ENCODE measurements at regions not wholly inside any gene's neighbourhood (a gene's known extent, or its start where the extent isn't known, plus 50 kb on each side); places are given as distances from the start of the nearest gene placed in this dataset.

GRCh38 chr16:49216593-49216992 lies 65.0 kb downstream of the CBLN1 start:
- intact Hi-C loops (cut with DNase I) = no loop called here
- no peak for DNase-seq

GRCh38 chr16:49213594-49213993 lies 68.0 kb downstream of the CBLN1 start:
- DNase-seq = no peak
- intact Hi-C loops (cut with DNase I) = no loop called here

GRCh38 chr16:49204191-49204590 lies 77.4 kb downstream of the CBLN1 start:
- DNase-seq = no peak
- intact Hi-C loops (cut with DNase I) = no loop called here

GRCh38 chr16:49203361-49203760 lies 78.3 kb downstream of the CBLN1 start:
- intact Hi-C loops (cut with DNase I) = no loop called here
- no peak for DNase-seq

- intact Hi-C loops (cut with DNase I) = no loop called here
- DNase-seq = no peak
These were observed 80.5 kb downstream of the CBLN1 start for GRCh38 chr16:49201118-49201517.

DNA sequence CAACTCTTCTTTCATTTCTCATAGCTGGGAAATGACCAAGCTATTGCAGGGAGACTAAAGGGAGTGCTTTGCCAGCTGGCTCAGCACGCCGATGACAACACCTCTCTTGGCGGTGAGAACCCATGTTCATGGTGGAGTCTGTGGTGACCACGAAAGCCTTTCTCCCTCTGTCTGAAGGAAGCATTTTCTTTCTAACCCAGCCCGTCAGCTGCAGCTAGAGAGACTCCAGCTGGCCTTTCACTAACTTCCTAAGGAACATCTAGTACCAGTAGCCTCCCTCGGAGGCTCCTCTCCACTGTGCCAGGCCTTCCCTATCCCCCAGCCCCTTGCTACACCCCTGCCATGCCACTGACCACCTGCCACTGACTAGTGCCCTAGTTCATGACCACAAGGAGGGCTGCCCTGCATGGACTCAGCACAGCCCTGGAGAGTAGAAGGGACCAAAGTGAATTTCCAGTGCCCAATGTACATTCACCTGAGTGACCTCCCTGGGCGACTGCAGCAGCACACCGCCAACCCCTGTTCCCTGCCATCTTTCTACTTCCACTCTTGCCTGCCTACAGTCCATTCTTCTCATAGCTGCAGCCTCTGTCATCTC lies 81.3 kb downstream of the CBLN1 start:
- DNase-seq = no peak
- intact Hi-C loops (cut with DNase I) = no loop called here

GRCh38 chr16:49195237-49195548 lies 86.4 kb downstream of the CBLN1 start:
- DNase-seq = no peak
- intact Hi-C loops (cut with DNase I) = no loop called here

- DNase-seq = no peak
- intact Hi-C loops (cut with DNase I) = no loop called here
These were observed 87.0 kb downstream of the CBLN1 start for GRCh38 chr16:49194537-49195236.

GRCh38 chr16:49193596-49193995 lies 88.0 kb downstream of the CBLN1 start:
- intact Hi-C loops (cut with DNase I) = no loop called here
- DNase-seq = no peak

GRCh38 chr16:49189286-49189685 lies 92.4 kb downstream of the CBLN1 start:
- no peak for DNase-seq
- intact Hi-C loops (cut with DNase I) = no loop called here

GRCh38 chr16:49183911-49184310 lies 97.7 kb downstream of the CBLN1 start:
- DNase-seq = peak in 1 of 10 donors; percentile 58
- intact Hi-C loops (cut with DNase I) = no loop called here

- intact Hi-C loops (cut with DNase I) = no loop called here
- no peak for DNase-seq
These were observed 99.7 kb downstream of the CBLN1 start for GRCh38 chr16:49181791-49182518.

- DNase-seq = peak in 1 of 10 donors; percentile 65
- intact Hi-C loops (cut with DNase I) = no loop called here
These were observed 101.8 kb downstream of the CBLN1 start for GRCh38 chr16:49179714-49180330.

GRCh38 chr16:49168126-49168525 lies 113.5 kb downstream of the CBLN1 start:
- intact Hi-C loops (cut with DNase I) = no loop called here
- DNase-seq = no peak

GRCh38 chr16:49165025-49165424 lies 116.6 kb downstream of the CBLN1 start:
- intact Hi-C loops (cut with DNase I) = no loop called here
- DNase-seq = no peak

DNA sequence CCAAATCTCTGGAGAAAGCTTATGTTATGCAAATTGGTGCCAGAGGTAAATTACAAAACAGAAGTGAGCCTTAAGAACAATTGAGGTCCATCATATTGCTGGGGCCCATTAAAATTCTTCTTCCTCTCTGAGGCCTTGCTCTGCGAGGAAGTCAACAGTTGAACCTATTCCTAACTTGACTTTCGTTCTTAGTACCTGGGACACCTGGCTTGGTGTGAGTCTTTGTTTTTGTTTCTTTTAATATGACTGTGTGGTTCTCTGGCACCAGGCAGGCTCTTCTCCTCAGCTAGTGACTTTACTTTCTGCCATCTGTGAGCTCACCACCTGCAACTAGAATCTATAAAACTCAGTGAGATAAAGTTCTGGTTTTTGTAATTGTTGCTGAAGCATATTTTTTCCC lies 120.4 kb downstream of the CBLN1 start:
- intact Hi-C loops (cut with DNase I) = no loop called here
- no peak for DNase-seq

DNA sequence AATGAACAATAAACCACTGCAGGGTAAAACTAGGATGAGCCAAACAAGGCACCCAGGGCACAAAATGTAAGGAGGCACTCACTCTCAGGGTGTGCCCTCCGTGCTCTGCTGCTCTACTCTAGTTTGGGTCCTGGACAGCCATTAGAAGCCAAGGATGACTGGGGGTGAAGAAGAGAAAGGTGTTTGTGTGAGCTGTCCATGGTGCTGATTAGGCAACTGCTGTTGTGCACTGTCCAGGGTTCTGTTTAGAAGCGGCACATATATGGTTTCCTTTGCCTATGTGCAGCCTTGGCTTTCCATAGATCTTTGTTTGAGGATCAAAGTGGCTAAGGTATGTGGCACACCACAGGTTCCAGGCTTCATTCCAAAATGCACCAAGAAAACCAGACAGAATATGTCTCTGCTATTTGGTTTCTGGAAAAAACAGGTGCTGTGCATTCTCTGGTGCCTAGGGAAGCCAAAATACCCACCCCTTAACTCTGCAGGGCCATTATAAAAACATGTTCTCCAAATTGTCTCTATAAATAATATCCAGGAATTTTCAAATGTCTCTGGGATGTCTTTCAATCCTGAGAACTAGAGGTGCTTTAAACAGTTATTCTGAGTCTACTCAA lies 123.5 kb downstream of the CBLN1 start:
- intact Hi-C loops (cut with DNase I) = no loop called here
- no peak for DNase-seq

- intact Hi-C loops (cut with DNase I) = no loop called here
- DNase-seq = no peak
These were observed 131.3 kb downstream of the CBLN1 start for GRCh38 chr16:49150341-49150740.

GRCh38 chr16:49148410-49148809 lies 133.2 kb downstream of the CBLN1 start:
- intact Hi-C loops (cut with DNase I) = no loop called here
- no peak for DNase-seq

GRCh38 chr16:49140618-49141017 lies 141.0 kb downstream of the CBLN1 start:
- intact Hi-C loops (cut with DNase I) = no loop called here
- no peak for DNase-seq

GRCh38 chr16:49130397-49130796 lies 151.2 kb downstream of the CBLN1 start:
- DNase-seq = no peak
- intact Hi-C loops (cut with DNase I) = no loop called here
